H9 (cell line): ENCODE measurements at regions not wholly inside any gene's neighbourhood (a gene's known extent, or its start where the extent isn't known, plus 50 kb on each side); places are given as distances from the start of the nearest gene placed in this dataset.
A peak's percentile ranks its signal among the peaks of the same experiment; 100 is the strongest.

Experiments
- DNase-seq: peaks from one replicate; pipeline ENCODE4 v3.0.0-alpha.2; 2017
- H2AFZ ChIP-seq: one replicate; pipeline ENCODE4 v1.6.1; 2013; ENCODE audit warnings: mild to moderate bottlenecking, low read length, control low read depth, moderate library complexity
- H2AK5ac ChIP-seq: 2 replicates; pipeline ENCODE4 v1.6.1; 2013; ENCODE audit warnings: low read length, control low read depth, mixed read lengths; ENCODE audit not compliant: insufficient read length
- H2BK120ac ChIP-seq: one replicate; pipeline ENCODE4 v1.6.1; 2013; ENCODE audit warnings: low read depth, mild to moderate bottlenecking, low read length, control low read depth, inconsistent platforms; ENCODE audit not compliant: poor library complexity, severe bottlenecking
- H2BK12ac ChIP-seq: 2 replicates; pipeline ENCODE4 v1.6.1; 2013; ENCODE audit warnings: low read length, control low read depth, mixed read lengths, low read depth; ENCODE audit not compliant: insufficient read length
- H2BK15ac ChIP-seq: 2 replicates; pipeline ENCODE4 v1.6.1; 2013; ENCODE audit warnings: low read depth, low read length, control low read depth
- H2BK20ac ChIP-seq: one replicate; pipeline ENCODE4 v1.6.1; 2013; ENCODE audit warnings: low read depth, mild to moderate bottlenecking, low read length, control low read depth, inconsistent platforms; ENCODE audit not compliant: poor library complexity, severe bottlenecking
- H2BK5ac ChIP-seq: 2 replicates; pipeline ENCODE4 v1.6.1; 2013; ENCODE audit warnings: low read length, control low read depth, mixed read lengths; ENCODE audit not compliant: insufficient read length
- H3K14ac ChIP-seq: 2 replicates; pipeline ENCODE4 v1.6.1; 2013; ENCODE audit warnings: low read length, control low read depth; ENCODE audit not compliant: insufficient read depth
- H3K18ac ChIP-seq: 2 replicates; pipeline ENCODE4 v1.6.1; 2013; ENCODE audit warnings: low read depth, mild to moderate bottlenecking, mixed read lengths, low read length, control low read depth; ENCODE audit not compliant: insufficient read length
- H3K23ac ChIP-seq: 2 replicates; pipeline ENCODE4 v1.6.1; 2013; ENCODE audit warnings: low read length, control low read depth, mixed read lengths, low read depth; ENCODE audit not compliant: insufficient read length
- H3K23me2 ChIP-seq: 2 replicates; pipeline ENCODE4 v1.6.1; 2013; ENCODE audit warnings: low read depth, mild to moderate bottlenecking, mixed read lengths, low read length, control low read depth; ENCODE audit not compliant: insufficient read length, poor library complexity, severe bottlenecking
- H3K27ac ChIP-seq: 2 replicates; pipeline ENCODE4 v1.5.1; 2013; ENCODE audit warnings: low read length, control low read depth, mixed read lengths, low read depth; ENCODE audit not compliant: insufficient read length
- H3K27me3 ChIP-seq: 2 replicates; pipeline ENCODE4 v1.6.1; 2013; ENCODE audit warnings: low read length, control low read depth, inconsistent platforms; ENCODE audit not compliant: insufficient read depth
- H3K4ac ChIP-seq: 2 replicates; pipeline ENCODE4 v1.6.1; 2013; ENCODE audit warnings: low read depth, mild to moderate bottlenecking, control low read depth, inconsistent platforms, low read length, moderate library complexity
- H3K4me1 ChIP-seq: 2 replicates; pipeline ENCODE4 v1.6.1; 2013; ENCODE audit warnings: low read length, control low read depth, inconsistent platforms; ENCODE audit not compliant: insufficient read depth
- H3K4me2 ChIP-seq: 2 replicates; pipeline ENCODE4 v1.6.1; 2013; ENCODE audit warnings: low read length, control low read depth, mixed read lengths; ENCODE audit not compliant: insufficient read length, insufficient read depth
- H3K56ac ChIP-seq: 2 replicates; pipeline ENCODE4 v1.6.1; 2013; ENCODE audit warnings: low read depth, mild to moderate bottlenecking, mixed read lengths, low read length, control low read depth; ENCODE audit not compliant: insufficient read length
- H3K79me1 ChIP-seq: 2 replicates; pipeline ENCODE4 v1.6.1; 2013; ENCODE audit warnings: low read depth, mild to moderate bottlenecking, moderate library complexity, low read length, control low read depth, inconsistent platforms; ENCODE audit not compliant: insufficient read depth, poor library complexity, severe bottlenecking
- H3K79me2 ChIP-seq: 2 replicates; pipeline ENCODE4 v1.6.1; 2013; ENCODE audit warnings: low read length, control low read depth, inconsistent platforms; ENCODE audit not compliant: insufficient read depth
- H3K9ac ChIP-seq: 2 replicates; pipeline ENCODE4 v1.6.1; 2013; ENCODE audit warnings: low read length, control low read depth, mixed read lengths; ENCODE audit not compliant: insufficient read length; ENCODE audit errors: extremely low read depth
- H3K9me3 ChIP-seq: one replicate; pipeline ENCODE4 v1.6.1; 2013; ENCODE audit warnings: low read depth, low read length, inconsistent platforms; ENCODE audit not compliant: control insufficient read depth
- H3T11ph ChIP-seq: one replicate; pipeline ENCODE4 v1.6.1; 2013; ENCODE audit warnings: mild to moderate bottlenecking, low read length, control low read depth, inconsistent platforms
- H4K20me1 ChIP-seq: one replicate; pipeline ENCODE4 v1.6.1; 2013; ENCODE audit not compliant: control insufficient read depth, insufficient read length, insufficient read depth
- H4K5ac ChIP-seq: 2 replicates; pipeline ENCODE4 v1.6.1; 2013; ENCODE audit warnings: low read depth, mild to moderate bottlenecking, mixed read lengths, low read length, control low read depth; ENCODE audit not compliant: insufficient read length
- H4K8ac ChIP-seq: replicated peaks from 2 replicates; pipeline ENCODE4 v1.6.1; 2013; ENCODE audit warnings: low read length, control low read depth, mixed read lengths, low read depth; ENCODE audit not compliant: insufficient read length
- H4K91ac ChIP-seq: 2 replicates; pipeline ENCODE4 v1.6.1; 2013; ENCODE audit warnings: low read depth, mild to moderate bottlenecking, moderate library complexity, mixed read lengths, low read length, control low read depth; ENCODE audit not compliant: insufficient read length
- H3K27ac Mint-ChIP-seq, 3 experiments: 2 replicates in 2 of 3; 3 replicates in 1 of 3; pipeline ENCODE4 v1.8.0; 2020 to 2021; ENCODE audit warnings: mixed read lengths in 3 of 3, mild to moderate bottlenecking in 1 of 3, moderate library complexity in 1 of 3
- H3K27me3 Mint-ChIP-seq: 2 replicates; pipeline ENCODE4 v1.8.0; 2021; ENCODE audit warnings: low read depth, mild to moderate bottlenecking, moderate library complexity, mixed read lengths
- H3K36me3 Mint-ChIP-seq, 3 experiments: 2 replicates in 2 of 3; 3 replicates in 1 of 3; pipeline ENCODE4 v1.8.0; 2020 to 2021; ENCODE audit warnings: low read depth in 3 of 3, mixed read lengths in 3 of 3; ENCODE audit not compliant: insufficient read depth in 1 of 3
- H3K4me1 Mint-ChIP-seq, 2 experiments: 2 replicates each; pipeline ENCODE4 v1.8.0; 2020; ENCODE audit warnings: mixed read lengths in 2 of 2
- H3K4me3 Mint-ChIP-seq, 2 experiments: 2 replicates in 1 of 2; 3 replicates in 1 of 2; pipeline ENCODE4 v1.8.0; 2020 to 2021; ENCODE audit warnings: mild to moderate bottlenecking in 2 of 2, mixed read lengths in 2 of 2, moderate library complexity in 1 of 2
- H3K9me3 Mint-ChIP-seq, 2 experiments: 2 replicates in 1 of 2; 3 replicates in 1 of 2; pipeline ENCODE4 v1.8.0; 2020; ENCODE audit warnings: mild to moderate bottlenecking in 2 of 2, mixed read lengths in 2 of 2, moderate library complexity in 1 of 2
- WGBS: extraction: QIAGEN DNeasy Blood & Tissue Kit; methylation state at CpG from one replicate; pipeline ENCODE4 v1.1.7; 2013; ENCODE audit warnings: missing lambda C conversion rate, low lambda C conversion rate, mixed read lengths; ENCODE audit not compliant: insufficient read length; ENCODE audit errors: extremely low coverage; 5-methylcytosine and 5-hydroxymethylcytosine counted together
- TF ChIP-seq, protein P1 (sequence below): fragments of 200-600 bp; sonication (generic); conservative IDR thresholded peaks from 3 replicates; pipeline ENCODE4 v1.8.0; 2021; ENCODE audit warnings: antibody characterized with exemption, mild to moderate bottlenecking

DNA sequence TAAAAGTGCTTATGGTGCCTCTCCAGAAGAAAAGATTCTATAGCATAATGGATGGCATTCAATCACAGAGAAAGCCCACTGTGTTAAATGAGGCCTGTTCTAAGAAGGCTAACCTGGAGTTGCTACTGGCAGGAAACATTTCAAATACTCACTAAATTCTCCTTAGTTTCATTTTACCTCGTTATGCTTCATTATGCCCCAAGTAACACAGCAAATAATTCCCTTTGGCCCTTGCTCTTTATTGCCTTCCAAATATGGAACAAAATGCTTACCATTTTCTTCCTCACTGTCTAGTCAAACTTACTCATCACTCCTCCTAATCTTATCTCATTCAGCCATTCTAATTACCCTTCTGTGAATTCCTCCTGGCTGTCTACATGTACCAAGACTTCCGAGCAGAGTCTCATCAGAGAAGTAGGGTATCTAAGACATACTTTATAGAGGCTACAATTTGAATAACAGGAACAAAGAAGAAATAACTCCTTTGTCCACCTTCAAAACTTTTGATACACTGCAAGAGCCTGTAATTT lies 292.1 kb upstream of the CLEC14A start:
- Histone ChIP-seq H4K20me1 (no peaks in the 10 kb centered on the region), H3K18ac (no peak overlapping the region), H3K23me2 (no peaks in the 10 kb centered on the region), H3K27ac (no peak overlapping the region), H3K9ac (no peak overlapping the region), H3K4me2 (no peak overlapping the region), H2BK12ac (no peak overlapping the region), H4K5ac (no peak overlapping the region), H2BK15ac (no peak overlapping the region), H3K79me1 (no peaks in the 10 kb centered on the region), H2BK20ac (no peak overlapping the region), H3K9me3 (no peaks in the 10 kb centered on the region), H3K23ac (no peak overlapping the region), H2AFZ (no peak overlapping the region), H2BK5ac (no peak overlapping the region), H3K14ac (no peak overlapping the region), H4K91ac (no peak overlapping the region), H3K27me3 (no peaks in the 10 kb centered on the region), H3T11ph (no peak overlapping the region), H3K4ac (no peak overlapping the region), H2BK120ac (no peak overlapping the region), H2AK5ac (no peak overlapping the region), H3K56ac (no peak overlapping the region), H3K4me1 (no peaks in the 10 kb centered on the region), H4K8ac (no peak overlapping the region), H3K79me2 (no peaks in the 10 kb centered on the region)
- no peaks in the 10 kb centered on the region for H3K9me3 Mint-ChIP-seq
- TF ChIP-seq, protein P1, sequence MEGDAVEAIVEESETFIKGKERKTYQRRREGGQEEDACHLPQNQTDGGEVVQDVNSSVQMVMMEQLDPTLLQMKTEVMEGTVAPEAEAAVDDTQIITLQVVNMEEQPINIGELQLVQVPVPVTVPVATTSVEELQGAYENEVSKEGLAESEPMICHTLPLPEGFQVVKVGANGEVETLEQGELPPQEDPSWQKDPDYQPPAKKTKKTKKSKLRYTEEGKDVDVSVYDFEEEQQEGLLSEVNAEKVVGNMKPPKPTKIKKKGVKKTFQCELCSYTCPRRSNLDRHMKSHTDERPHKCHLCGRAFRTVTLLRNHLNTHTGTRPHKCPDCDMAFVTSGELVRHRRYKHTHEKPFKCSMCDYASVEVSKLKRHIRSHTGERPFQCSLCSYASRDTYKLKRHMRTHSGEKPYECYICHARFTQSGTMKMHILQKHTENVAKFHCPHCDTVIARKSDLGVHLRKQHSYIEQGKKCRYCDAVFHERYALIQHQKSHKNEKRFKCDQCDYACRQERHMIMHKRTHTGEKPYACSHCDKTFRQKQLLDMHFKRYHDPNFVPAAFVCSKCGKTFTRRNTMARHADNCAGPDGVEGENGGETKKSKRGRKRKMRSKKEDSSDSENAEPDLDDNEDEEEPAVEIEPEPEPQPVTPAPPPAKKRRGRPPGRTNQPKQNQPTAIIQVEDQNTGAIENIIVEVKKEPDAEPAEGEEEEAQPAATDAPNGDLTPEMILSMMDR = no peak
- H3K4me3 Mint-ChIP-seq = no peak overlapping the region
- WGBS = no CpG with 5 or more reads among the region's 2 CpGs
- H3K27ac Mint-ChIP-seq = peak overlapping the region in 1 of 3 experiments; percentile 14; a peak in 1 of 7 replicates
- H3K4me1 Mint-ChIP-seq = peaks cover 6 to 7% of the 10 kb centered on the region in 2 experiments; a peak in 3 of 4 replicates
- DNase-seq = no peak
- H3K27me3 Mint-ChIP-seq = no peaks in the 10 kb centered on the region; the same call in 1 of the 2 replicates
- H3K36me3 Mint-ChIP-seq = no peaks in the 10 kb centered on the region
